ENCODE measurements at regions not wholly inside any gene's neighbourhood (a gene's known extent, or its start where the extent isn't known, plus 50 kb on each side); places are given as distances from the start of the nearest gene placed in this dataset.

DNA sequence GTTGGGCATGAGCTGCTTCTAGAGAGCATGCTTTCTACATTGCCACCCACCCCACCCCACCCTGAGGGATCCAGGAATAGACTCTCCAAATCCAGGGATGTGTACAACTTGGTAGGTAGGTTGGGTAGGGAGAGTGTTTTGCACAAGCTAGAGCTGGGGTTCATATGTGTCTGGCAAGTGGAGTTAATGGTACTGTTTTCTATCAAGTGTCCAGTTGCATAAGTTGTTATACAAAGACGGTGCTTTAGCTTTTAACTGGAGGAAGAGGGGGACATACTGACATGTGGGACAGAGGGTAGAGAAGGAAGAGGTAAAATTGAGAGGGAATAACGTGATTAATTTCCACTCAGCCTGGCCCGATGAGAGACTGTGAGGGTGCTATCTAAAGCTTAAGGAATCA, 51.0 kb upstream of the TNC start:
- DNase-seq (ENCODE audit: low spot score): no peak

DNA sequence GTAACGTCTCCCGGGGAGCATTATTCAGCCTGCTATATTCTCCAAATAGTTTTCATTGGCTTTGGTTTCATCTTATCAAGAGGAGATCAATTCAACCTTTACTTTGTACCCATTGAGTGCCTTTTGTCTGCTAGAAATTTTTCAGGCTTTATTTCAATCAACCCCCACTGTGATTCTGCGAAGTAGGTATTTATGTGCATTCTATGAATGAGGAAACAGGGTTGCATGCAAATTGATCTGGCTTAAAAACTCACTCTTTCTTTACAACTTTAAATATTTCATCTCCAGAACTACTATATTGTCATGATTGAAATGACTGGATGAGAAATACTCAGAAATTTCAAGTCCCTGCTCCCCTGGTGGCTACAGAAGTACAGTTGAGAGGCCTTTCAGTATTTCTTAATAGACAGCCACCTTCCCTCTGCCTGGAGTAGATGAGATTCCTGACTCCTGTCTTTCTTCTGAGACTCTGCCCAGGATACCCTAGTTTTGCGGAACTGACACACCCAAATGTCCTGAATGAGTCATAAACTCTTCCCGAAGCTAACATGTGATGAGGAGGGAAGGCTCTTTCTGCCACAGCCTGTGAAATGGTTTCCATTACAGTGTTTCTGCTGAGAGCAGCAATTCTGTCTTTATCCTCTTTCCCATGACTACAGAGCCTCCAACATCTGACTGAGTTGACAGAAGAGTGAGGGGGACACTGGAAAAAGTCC, 52.6 kb upstream of the TNC start:
- no peak for DNase-seq (ENCODE audit: low spot score)

DNA sequence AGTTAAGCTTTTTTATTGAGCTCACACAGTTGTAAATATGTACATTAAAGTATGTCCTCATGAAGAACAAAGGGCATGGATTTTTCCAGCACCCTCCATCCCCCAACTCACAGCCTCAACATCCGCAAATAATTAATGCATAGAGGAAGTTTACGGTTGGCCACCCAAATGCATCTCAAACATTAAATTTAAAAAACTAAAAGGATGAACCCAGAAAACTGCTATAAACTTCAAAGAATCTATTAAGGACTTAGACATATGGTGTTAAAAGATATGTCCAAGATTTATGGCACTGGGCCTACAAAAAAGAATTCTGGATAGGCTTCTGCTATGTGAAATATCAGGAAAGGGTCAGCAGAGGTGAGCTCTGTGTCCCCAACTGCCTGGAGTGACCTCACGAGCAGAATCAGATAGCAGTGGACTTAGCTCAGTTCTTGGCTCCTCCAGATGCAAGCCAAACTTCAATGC, 54.0 kb upstream of the TNC start:
- DNase-seq (ENCODE audit: low spot score): no peak

DNA sequence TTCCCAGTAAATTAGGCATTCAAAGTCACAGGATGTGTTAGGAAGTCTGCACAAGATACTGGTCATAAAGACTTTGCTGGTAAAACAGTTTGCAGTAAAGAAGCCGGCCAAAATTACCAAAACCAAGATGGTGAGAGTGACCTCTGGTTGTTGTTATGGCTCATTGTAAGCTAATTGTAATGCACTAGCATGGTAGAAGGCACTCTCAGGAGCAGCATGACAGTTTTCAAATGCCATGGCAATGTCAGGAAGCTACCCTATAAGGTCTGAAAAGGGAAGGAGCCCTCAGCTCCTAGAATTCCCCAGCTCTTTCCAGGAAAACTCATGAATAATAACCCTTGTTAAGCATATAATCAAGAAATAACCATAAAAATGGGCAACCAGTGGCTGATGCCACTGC, 64.3 kb upstream of the TNC start:
- no peak for DNase-seq (ENCODE audit: low spot score)

DNA sequence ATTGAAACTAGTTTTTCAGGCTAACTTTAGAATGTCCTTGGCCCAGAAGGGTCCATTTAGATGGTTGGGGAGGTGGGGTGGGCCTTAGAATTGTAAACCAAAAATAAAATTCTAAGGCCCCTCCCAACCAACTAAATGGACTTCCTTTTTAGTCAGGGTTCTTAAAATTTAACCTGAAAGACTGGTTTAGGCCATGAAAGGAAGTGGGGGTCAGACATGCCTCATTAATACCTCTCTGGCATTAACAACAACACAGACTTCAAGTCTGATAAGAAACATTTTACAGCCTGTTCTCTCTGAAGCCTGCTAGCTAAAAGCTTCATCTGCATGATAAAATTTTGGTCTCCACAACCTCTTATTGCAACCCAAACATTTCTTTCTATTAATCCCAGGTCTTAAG, 65.5 kb upstream of the TNC start:
- no peak for DNase-seq (ENCODE audit: low spot score)

DNA sequence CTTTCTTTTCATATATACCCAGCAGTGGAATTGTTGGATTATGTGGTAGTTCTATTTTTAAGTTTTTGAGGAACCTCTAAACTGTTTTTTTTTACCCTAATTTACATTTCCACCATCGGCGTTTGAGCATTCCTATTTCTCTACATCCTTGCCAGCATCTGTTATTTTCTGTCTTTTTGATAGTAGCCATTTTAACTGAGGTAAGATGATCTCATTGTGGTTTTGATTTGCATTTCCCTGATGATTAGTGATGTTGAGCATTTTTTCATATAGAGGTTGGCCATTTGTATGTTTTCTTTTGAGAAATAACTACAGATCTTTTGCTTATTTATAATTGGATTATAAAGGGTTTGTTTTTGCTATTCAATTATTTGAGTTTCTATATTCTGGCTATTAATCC, 71.7 kb upstream of the TNC start:
- DNase-seq (ENCODE audit: low spot score): no peak

DNA sequence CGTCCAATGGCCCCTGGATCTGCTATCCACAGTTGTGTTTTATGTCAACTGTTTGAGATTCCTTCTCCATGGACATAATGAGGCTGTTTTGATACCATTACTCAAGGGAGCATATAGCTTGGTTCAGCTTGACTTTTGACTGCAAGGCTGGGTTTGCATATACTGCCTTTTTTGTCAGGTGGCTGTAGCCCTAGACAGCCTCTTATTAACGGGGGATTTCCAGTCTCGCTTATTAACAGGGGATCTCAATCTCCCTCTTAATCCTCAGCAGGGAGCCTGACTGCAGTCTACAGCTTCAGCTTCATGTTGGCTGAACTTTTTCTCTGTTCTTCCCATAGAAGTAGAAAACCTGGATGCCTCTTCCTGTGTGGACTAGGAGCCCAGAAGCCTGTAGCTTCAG, 73.7 kb upstream of the TNC start:
- no peak for DNase-seq (ENCODE audit: low spot score)

DNA sequence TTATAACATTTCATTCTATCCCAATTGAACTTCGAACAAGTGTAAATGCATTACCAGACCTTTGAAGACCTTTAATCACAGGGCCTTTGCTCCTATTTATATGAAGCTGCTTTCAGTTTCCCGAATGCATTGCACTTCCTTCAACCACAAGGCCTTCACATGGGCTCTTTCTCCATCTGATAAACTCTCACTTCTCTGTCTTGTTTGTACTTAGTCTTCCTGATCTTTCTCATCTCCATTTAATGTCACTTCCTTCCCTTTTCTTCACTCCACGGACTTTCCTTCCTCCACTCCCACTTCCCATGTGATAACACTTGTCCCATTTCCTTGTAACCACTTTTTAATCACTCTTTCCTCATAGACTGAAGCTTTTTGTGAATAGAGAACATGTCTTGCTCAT, 74.3 kb upstream of the TNC start:
- no peak for DNase-seq (ENCODE audit: low spot score)

DNA sequence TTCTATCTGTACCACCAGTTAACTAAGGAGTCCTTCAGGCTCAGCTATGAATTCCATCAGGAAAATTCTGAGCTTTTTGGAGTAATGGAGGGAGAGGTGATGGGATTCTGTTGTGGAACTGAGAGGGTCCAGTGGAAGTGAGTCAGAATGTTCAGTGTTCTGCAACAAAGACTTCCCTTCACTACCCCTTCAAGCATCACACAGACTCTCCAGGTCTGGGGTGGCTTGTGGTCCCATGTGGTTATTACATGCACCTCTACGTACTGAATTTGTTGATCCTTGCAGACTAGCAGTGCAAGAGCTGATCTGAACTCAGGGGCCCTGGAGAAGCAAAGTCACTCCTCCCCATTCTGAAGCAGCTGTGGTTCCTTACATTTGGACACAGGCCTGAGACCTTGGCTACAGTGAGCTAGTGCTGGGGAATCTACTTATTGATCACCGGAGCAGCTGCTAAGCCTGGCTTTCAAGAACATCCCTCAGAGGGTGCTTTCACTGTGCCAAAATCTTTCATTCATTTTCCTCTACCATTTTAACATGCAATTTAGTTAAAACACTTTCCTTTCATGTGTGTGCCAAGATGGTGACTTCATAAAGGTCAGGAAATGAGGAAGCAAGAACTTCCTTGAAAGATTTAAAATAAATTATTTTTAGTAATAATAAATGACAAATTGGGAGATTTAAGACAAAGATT, 75.0 kb upstream of the TNC start:
- DNase-seq (ENCODE audit: low spot score): no peak

DNA sequence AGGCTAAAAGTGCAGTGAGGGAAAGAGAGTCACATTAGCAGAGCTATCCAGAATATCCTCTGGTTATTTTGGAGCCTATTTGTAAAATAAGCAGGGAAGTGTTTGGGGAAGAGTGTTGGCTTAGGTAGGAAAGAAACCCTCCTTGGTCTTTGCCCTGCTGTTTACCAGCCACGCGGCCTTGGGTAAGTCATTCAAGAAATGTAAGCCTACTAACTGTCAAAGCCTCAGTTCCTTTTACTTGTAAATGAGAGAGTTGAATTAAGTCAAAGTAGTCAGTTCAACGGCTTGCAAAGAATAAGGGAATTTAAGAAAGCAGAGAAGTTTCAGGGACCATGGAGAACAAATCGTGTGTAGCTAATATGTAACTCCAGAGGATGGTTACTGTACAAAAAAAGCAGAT, 75.8 kb upstream of the TNC start:
- no peak for DNase-seq (ENCODE audit: low spot score)

DNA sequence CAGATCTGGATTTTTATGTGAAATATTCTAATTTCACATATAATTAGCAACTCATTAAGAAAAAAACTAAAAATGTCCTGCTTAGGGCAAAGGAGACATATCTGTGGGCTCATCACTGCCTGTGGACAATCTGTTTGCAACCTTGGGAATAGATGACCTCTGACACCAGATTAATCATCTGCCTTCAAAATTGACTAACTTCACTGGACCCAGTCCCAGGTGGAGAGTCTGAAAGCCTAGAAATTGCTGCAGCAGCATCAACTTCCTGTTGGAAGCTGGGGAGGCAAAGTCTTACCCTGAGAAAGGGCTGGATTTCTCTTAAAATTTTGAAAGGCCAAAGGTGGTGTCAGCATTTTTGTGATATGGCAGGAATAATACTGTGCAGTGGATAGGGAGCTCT, 76.3 kb upstream of the TNC start:
- DNase-seq (ENCODE audit: low spot score): no peak

DNA sequence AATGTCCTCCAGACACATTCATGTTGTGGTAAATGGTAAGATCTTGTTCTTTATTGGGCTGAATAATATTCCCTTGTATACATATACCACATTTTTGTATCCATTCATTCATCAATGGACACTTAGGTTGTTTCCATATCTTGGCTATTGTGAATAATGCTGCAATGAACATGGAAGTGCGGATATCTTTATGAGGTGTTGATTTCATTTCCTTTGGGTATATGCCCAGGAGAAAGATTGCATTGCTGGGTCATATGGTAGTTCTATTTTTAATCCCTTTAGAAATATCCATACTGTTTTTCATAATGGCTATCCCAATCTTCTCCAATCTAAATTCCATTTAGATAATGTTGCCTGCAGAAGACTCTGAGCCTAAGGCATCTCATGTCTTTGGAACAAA, 78.0 kb upstream of the TNC start:
- DNase-seq (ENCODE audit: low spot score): no peak

DNA sequence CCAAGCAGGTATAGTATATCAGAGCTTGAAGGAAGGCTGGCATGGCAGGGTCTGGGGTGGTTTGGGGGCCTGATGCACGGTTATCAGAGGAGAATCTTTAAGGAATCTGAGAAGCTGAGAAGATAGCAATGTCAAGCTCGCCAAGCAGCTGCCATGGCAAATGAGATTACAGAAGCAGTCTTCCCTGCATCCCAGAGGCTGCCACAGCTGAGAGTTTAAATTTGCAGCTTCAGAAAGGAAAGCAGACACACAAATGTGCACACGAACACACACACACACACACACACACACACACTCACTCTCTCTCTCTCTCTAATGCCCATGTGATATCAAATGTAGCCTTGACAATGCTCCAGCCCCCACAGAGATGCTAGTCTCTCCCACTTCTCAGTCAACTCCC, 79.0 kb upstream of the TNC start:
- DNase-seq (ENCODE audit: low spot score): no peak

DNA sequence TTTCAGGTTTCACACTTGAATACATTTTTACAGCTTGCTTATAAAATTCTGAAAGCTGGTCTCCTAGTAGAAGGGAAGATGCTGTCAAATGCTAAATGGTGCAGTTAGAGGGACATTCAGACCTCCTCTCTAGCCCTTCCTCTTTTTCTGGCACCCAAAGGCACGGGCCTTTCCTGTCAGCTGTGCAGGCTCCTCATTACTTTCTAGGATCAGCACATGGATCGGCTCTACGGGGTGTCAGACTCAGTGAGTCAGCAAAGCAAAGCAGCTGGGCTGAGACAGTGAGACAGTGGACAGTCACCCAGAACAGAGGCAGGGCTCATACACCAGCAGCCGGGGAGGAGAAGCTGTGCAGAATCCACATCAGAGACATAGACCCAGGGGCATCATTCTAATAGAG, 80.0 kb upstream of the TNC start:
- no peak for DNase-seq (ENCODE audit: low spot score)

DNA sequence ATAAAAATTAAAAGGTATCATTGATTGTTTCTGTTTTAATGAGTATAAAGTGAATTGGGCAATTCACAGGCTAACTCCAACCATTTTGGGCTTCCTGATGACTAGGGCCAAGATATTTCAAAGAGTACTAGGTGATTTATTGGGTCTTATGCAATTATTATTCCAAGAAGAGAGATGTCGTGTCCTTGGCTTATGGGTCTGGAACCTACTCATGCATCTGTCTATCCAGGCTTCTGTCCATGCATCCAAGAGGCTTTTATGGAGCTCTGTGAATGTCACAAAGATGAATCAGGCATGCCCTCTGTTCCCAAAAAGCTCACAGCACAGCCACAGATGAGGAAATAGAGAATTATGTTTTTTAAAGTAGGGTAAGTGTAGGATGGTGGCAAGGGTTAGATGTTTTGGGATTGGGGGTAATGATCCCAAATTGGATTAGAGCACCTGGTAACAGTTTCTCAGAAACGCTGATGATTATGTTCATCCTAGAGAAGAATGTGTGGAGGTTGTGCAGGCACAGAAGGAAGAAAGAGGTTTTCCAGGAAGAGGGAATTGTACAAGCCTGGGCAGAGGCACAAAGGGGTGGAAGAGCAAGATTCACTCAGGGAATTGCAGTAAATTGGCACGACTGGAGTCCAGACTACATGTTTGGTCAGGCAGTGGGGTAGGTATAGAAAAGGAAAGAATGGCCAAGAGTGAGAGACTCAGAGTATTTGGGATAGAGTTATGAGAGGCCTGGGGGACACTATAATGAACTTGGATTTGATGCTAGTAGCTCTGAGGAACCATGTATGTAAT, 83.0 kb upstream of the TNC start:
- no peak for DNase-seq (ENCODE audit: low spot score)

DNA sequence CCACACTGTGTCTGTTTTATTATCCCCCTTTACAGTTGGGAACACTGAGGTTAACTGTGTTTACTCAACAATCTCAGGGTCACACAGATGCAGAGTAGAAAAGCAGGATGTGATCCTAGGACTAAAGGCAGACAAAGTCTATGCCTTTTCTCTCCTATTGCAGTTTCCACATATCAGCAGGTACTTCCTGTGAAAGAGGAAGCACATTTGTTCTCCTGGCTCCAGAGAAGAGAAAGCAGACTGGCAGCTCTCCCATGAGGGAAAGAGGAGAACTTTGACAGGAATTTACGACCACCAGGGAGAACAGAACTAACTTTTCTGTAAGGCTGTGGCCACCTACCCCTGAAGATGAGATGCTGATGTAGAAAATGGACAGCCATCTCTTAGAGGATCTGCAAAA, 84.2 kb upstream of the TNC start:
- DNase-seq (ENCODE audit: low spot score): no peak

DNA sequence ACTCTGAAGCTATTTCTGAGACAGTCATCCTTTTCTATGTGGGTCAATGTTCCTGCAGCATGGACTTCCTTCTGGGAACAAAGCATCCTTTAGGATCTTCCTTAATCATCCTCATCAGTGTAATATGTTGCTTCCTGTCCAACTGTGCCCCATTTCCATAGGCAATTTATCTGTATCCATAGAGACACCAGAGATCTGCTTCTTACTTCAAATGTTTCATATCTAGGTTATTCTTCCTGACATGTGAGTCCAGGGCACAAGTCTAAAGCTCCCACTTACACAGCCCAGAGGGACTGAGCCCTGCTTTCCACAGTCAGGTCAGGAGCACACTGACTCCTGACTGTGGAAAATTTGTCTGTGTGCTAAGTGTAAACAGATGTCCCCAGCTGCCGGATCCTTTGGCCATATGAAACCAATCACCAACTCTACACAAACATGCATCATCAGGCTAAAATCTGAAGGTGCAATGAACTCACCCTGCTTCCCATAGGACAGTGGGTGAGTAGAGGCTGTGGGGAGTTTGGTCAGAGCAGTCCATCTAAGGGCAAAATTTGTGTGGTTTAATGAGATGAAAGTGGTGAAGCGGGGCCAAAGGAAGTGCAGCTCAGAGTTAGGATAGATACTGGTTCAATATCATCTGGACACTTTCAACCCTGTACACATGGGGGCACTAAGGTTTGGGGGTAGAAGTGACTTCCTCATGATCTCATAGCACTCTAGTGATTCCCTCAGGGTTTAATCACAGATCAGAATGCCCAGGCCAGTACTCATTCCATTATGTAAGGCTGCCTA, 85.2 kb upstream of the TNC start:
- DNase-seq (ENCODE audit: low spot score): no peak

DNA sequence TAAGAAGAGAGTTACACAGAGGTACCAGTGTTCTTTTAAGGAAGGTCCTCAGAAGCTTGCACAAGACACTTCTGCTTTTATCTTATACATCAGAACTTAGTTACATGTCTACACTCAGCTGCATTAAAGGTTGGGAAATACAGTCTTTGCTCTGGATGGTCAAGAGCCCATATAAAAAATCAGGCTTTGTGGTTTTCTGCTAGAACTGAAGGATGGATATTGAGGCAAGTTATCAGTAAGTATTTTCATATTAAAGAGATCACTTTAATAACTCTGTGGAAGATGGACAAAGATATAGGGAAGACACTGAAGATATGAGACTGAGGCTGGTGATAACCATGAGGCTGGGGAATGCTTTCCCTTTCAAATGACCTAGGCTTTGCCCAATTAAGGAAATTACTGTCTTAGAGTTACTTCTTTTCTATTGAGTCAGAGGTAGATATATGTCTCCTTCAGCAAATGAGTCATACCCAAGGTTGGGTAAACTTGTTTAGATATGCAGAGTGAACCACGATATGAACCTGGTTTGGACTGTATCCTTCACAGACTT, 87.0 kb upstream of the TNC start:
- DNase-seq (ENCODE audit: low spot score): no peak

DNA sequence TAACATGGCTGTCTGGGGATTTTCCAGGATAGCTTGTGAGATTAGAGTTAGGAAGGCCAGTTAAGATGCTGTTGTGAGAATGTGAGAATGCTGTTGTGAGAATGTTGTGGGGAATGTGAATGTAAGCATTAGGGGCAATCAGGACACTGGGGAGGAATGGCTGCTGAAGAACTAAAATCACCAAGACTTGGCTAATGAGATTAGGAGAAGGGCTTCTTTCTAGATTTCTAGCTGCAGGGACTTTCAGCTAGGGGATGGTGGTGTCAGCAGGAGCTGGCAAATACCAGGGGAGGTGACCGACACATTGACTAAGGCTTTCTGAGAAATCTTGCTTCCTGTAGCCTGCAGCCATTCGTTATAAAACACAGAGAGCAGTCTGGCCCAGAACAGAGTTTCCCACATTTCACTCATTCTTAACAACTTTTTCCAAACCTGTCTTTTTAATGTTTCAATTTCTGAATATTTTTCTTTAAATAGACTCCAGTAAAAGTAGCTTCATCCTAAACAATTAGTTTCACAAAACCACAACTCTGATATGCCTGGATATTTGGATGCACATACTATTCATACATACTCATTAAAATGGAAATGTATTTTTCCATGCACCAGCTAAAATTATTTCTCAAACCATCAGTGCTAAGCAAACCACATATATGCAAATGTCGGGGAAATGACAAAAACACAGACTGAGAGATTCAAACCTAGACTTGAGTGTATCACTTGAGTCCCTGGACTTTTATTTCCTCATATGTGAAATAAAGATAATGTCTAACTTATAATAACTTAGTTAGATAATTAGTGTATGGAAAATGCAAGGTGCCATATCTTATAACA, 89.3 kb upstream of the TNC start:
- no peak for DNase-seq (ENCODE audit: low spot score)

DNA sequence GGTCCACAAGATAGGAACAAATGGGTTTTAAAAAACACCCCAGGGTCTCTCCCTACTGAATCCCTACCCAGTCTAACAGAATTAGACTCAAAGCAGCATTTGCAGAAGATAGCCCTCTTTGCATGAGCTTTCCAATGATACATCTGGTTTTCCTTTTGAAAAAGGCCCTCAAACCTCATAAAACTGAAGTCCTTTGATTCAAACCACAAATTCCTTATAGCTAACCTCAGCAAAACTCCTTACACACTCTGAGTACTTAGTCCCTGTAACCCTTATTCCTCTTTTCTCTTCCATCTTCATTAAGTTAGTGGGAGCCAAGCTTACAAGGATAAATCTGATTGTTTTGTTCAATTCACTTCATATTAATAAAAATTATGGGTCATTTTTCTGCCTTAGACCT, 90.5 kb upstream of the TNC start:
- no peak for DNase-seq (ENCODE audit: low spot score)

Data from cerebellar cortex (tissue), 1 donor.